ENCODE measurements at regions not wholly inside any gene's neighbourhood (a gene's known extent, or its start where the extent isn't known, plus 50 kb on each side); places are given as distances from the start of the nearest gene placed in this dataset.
A peak's percentile ranks its signal among the peaks of the same experiment; 100 is the strongest.

GRCh38 chr2:82675186-82675585 lies 1783.9 kb downstream of the SUCLG1 start:
- TF ChIP-seq, protein P1, sequence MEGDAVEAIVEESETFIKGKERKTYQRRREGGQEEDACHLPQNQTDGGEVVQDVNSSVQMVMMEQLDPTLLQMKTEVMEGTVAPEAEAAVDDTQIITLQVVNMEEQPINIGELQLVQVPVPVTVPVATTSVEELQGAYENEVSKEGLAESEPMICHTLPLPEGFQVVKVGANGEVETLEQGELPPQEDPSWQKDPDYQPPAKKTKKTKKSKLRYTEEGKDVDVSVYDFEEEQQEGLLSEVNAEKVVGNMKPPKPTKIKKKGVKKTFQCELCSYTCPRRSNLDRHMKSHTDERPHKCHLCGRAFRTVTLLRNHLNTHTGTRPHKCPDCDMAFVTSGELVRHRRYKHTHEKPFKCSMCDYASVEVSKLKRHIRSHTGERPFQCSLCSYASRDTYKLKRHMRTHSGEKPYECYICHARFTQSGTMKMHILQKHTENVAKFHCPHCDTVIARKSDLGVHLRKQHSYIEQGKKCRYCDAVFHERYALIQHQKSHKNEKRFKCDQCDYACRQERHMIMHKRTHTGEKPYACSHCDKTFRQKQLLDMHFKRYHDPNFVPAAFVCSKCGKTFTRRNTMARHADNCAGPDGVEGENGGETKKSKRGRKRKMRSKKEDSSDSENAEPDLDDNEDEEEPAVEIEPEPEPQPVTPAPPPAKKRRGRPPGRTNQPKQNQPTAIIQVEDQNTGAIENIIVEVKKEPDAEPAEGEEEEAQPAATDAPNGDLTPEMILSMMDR (IDR thresholded peaks at IDR 0.05; ENCODE audit: low read depth, low read length) = no peak
- peak; percentile 2 to 60 for DNase-seq (ENCODE audit: low read depth in 2 of 2)

GRCh38 chr2:82674652-82675051 lies 1784.4 kb downstream of the SUCLG1 start:
- no peak overlapping the region for H3K4me3 ChIP-seq (replicated peaks in 1 of 2; ENCODE audit: low read depth in 2 of 2, low read length in 2 of 2)
- no peak for DNase-seq (ENCODE audit: low read depth in 2 of 2)
- TF ChIP-seq, protein P1 (IDR thresholded peaks at IDR 0.05; ENCODE audit: low read depth, low read length) = no peak

More at GRCh38 chr2:82675186-82675585, 1783.9 kb downstream of the SUCLG1 start:
- no peak overlapping the region for H3K4me3 ChIP-seq (replicated peaks in 1 of 2; ENCODE audit: low read depth in 2 of 2, low read length in 2 of 2)

DNA sequence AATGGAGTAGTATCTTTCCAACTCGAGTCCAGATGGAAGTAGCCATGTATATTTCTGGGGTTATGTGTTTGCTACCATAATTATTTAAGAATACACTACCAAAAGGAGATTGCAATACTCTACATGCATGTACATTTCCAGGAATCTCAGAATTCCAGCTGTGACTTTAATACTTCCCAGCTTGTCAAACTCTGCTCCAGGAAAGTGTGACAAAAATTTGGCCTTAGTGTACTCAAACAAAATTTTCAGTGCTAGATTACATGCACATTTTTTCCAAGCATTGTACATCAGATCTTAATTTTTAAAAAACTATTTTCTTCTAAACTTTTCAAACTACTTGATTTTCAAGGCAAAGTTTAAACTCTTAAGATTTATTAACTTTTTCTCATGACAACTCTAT lies 1791.6 kb downstream of the SUCLG1 start:
- no peak overlapping the region for H3K4me3 ChIP-seq (replicated peaks in 1 of 2; ENCODE audit: low read depth in 2 of 2, low read length in 2 of 2)
- DNase-seq (ENCODE audit: low read depth in 2 of 2) = no peak
- TF ChIP-seq, protein P1 (IDR thresholded peaks at IDR 0.05; ENCODE audit: low read depth, low read length) = no peak

- no peak overlapping the region for H3K4me3 ChIP-seq (replicated peaks in 1 of 2; ENCODE audit: low read depth in 2 of 2, low read length in 2 of 2)
- TF ChIP-seq, protein P1 (IDR thresholded peaks at IDR 0.05; ENCODE audit: low read depth, low read length) = no peak
- no peak for DNase-seq (ENCODE audit: low read depth in 2 of 2)
Observed at GRCh38 chr2:82665691-82666090, 1793.4 kb downstream of the SUCLG1 start.

GRCh38 chr2:82657106-82657505 lies 1802.0 kb downstream of the SUCLG1 start:
- H3K4me3 ChIP-seq (replicated peaks in 1 of 2; ENCODE audit: low read depth in 2 of 2, low read length in 2 of 2) = no peak overlapping the region
- no peak for DNase-seq (ENCODE audit: low read depth in 2 of 2)
- TF ChIP-seq, protein P1 (IDR thresholded peaks at IDR 0.05; ENCODE audit: low read depth, low read length) = no peak

GRCh38 chr2:82656420-82656819 lies 1802.7 kb downstream of the SUCLG1 start:
- TF ChIP-seq, protein P1 (IDR thresholded peaks at IDR 0.05; ENCODE audit: low read depth, low read length) = no peak
- no peak overlapping the region for H3K4me3 ChIP-seq (replicated peaks in 1 of 2; ENCODE audit: low read depth in 2 of 2, low read length in 2 of 2)
- no peak for DNase-seq (ENCODE audit: low read depth in 2 of 2)

GRCh38 chr2:82652117-82652516 lies 1807.0 kb downstream of the SUCLG1 start:
- no peak overlapping the region for H3K4me3 ChIP-seq (replicated peaks in 1 of 2; ENCODE audit: low read depth in 2 of 2, low read length in 2 of 2)
- TF ChIP-seq, protein P1 (IDR thresholded peaks at IDR 0.05; ENCODE audit: low read depth, low read length) = no peak
- no peak for DNase-seq (ENCODE audit: low read depth in 2 of 2)
